ENCODE measurements at regions not wholly inside any gene's neighbourhood (a gene's known extent, or its start where the extent isn't known, plus 50 kb on each side); places are given as distances from the start of the nearest gene placed in this dataset.

GRCh38 chr12:124213666-124214347 is 81.1 kb upstream of the RFLNA start:
- FAIRE-seq (no peak), DNase-seq (ENCODE audit: low read depth in 1 of 2, low spot score in 2 of 2) (no peak)
- Histone ChIP-seq H2BK5ac (ENCODE audit: low read depth, low read length) (no peak overlapping the region), H3K4ac (replicated peaks; ENCODE audit: insufficient read length, low read depth, low read length) (no peak overlapping the region), H3K9me3 (ENCODE audit: insufficient read depth in 2 of 2, low read depth in 1 of 2, low read length in 1 of 2) (peaks cover 10 to 11% of the 10 kb centered on the region in 2 experiments), H3K4me1 (replicated peaks in 1 of 4; ENCODE audit: control insufficient read depth in 3 of 4, insufficient read depth in 4 of 4, low read length in 3 of 4) (peaks cover 0 to 3% (median 0%) of the 10 kb centered on the region in 4 experiments; a peak in 1 of 7 replicates), H2BK20ac (ENCODE audit: low read length) (no peak overlapping the region), H3K9ac (replicated peaks in 1 of 4; ENCODE audit: extremely low read depth in 1 of 4, low read depth in 3 of 4, low read length in 3 of 4) (no peak overlapping the region), H4K8ac (ENCODE audit: extremely low read depth, insufficient read depth, low read length) (peak overlapping the region; percentile 35), H2AK5ac (ENCODE audit: low read depth, low read length) (no peak overlapping the region), H3K23ac (ENCODE audit: insufficient read length) (no peak overlapping the region), H4K5ac (ENCODE audit: insufficient read length, low read depth, low read length) (no peak overlapping the region), H2BK15ac (ENCODE audit: low read length) (no peak overlapping the region), H2AFZ (ENCODE audit: low read length) (no peak overlapping the region), H3K36me3 (ENCODE audit: control insufficient read depth in 2 of 4, insufficient read depth in 4 of 4, low read length in 3 of 4) (no peaks in the 10 kb centered on the region), H3K27ac (ENCODE audit: low read depth, low read length) (no peak overlapping the region), H3K4me2 (ENCODE audit: insufficient read depth in 1 of 2, low read depth in 2 of 2, low read length in 2 of 2) (no peak overlapping the region), H4K91ac (replicated peaks; ENCODE audit: insufficient read length, low read length) (no peak overlapping the region), H4K20me1 (replicated peaks in 1 of 2; ENCODE audit: control insufficient read depth in 1 of 2, insufficient read depth in 2 of 2, low read length in 2 of 2) (no peaks in the 10 kb centered on the region), H3K4me3 (ENCODE audit: extremely low read depth in 1 of 4, insufficient read depth in 2 of 4, low read depth in 3 of 4, low read length in 4 of 4) (no peak overlapping the region), H3K56ac (replicated peaks; ENCODE audit: insufficient read length, low read depth, low read length) (no peak overlapping the region), H3K79me1 (ENCODE audit: low read depth, low read length) (no peaks in the 10 kb centered on the region), H3K14ac (ENCODE audit: insufficient read length) (no peak overlapping the region), H3K27me3 (replicated peaks in 1 of 4; ENCODE audit: control insufficient read depth in 3 of 4, extremely low read depth in 1 of 4, insufficient read depth in 3 of 4, low read length in 3 of 4) (no peaks in the 10 kb centered on the region), H2BK12ac (ENCODE audit: low read depth, low read length) (no peak overlapping the region), H3K18ac (ENCODE audit: extremely low read depth, low read length) (no peak overlapping the region), H3K23me2 (ENCODE audit: low read depth, low read length) (no peaks in the 10 kb centered on the region), H2BK120ac (replicated peaks; ENCODE audit: low read depth, low read length) (no peak overlapping the region), H3K79me2 (ENCODE audit: control insufficient read depth in 1 of 2, insufficient read depth in 2 of 2, low read length in 2 of 2) (no peaks in the 10 kb centered on the region)
- 85% methylated on average over 11 of the region's 11 CpGs; no CpG with 5 or more reads in 1 of the 2 experiments for WGBS, 2 experiments (ENCODE audit: extremely low coverage in 1 of 2, insufficient coverage in 1 of 2, insufficient read length in 1 of 2, insufficient replicate concordance in 2 of 2, low coverage in 1 of 2, low lambda C conversion rate in 2 of 2, missing lambda C conversion rate in 1 of 2)
- ChIA-PET CTCF (ENCODE audit: partially characterized antibody) (interaction anchor here (0.6 kb wide), 1 partner anchor 327 kb away, joined by 3 read pairs; no protein-coding TSS in a partner anchor), POLR2A (ENCODE audit: partially characterized antibody) (no interaction called here)
- TF ChIP-seq RXRA (IDR thresholded peaks at IDR 0.05; ENCODE audit: insufficient read depth, low read depth, low read length) (no peak), POLR2A (IDR thresholded peaks at IDR 0.05; ENCODE audit: control extremely low read depth in 1 of 2, low read depth in 2 of 2, low read length in 2 of 2) (no peak), ASH2L (IDR thresholded peaks at IDR 0.05; ENCODE audit: low read length) (no peak), HDAC6 (IDR thresholded peaks at IDR 0.05; ENCODE audit: low read depth, low read length) (no peak), RNF2 (IDR thresholded peaks at IDR 0.05; ENCODE audit: borderline replicate concordance, low read depth, low read length, missing control alignments, poor library complexity, severe bottlenecking) (no peak), CBX5 (IDR thresholded peaks at IDR 0.05; ENCODE audit: low read depth, low read length) (no peak), MAX (IDR thresholded peaks at IDR 0.05) (no peak), SUZ12 (IDR thresholded peaks at IDR 0.05; ENCODE audit: low read length) (no peak), USF2 (IDR thresholded peaks at IDR 0.05; ENCODE audit: low read length) (no peak), EZH2 (IDR thresholded peaks at IDR 0.05; ENCODE audit: low read depth, low read length, severe bottlenecking) (no peak), POLR2AphosphoS5 (IDR thresholded peaks at IDR 0.05; ENCODE audit: low read depth, low read length) (no peak), CHD1 (IDR thresholded peaks at IDR 0.05; ENCODE audit: low read depth, low read length) (no peak)
